HEK293 (cell line): ENCODE measurements at regions not wholly inside any gene's neighbourhood (a gene's known extent, or its start where the extent isn't known, plus 50 kb on each side); places are given as distances from the start of the nearest gene placed in this dataset.

Experiments
- CTCF ChIA-PET: fragments of 350-600 bp; formaldehyde crosslinking; extraction: SDS; loops from one replicate; lab custom pipeline; 2021; ENCODE audit warnings: antibody characterized with exemption; lab: Yijun Ruan, JAX
- POLR2A ChIA-PET: fragments of 300-600 bp; formaldehyde crosslinking; extraction: SDS; loops from one replicate; lab custom pipeline; 2020; ENCODE audit warnings: antibody characterized with exemption, inconsistent platforms; lab: Yijun Ruan, JAX
- H3K27ac ChIP-seq: fragments of 200-500 bp; sonication (Bioruptor generic); 2 replicates; pipeline ENCODE4 v1.5.1; 2014; ENCODE audit warnings: low read depth, low read length, control low read depth, inconsistent platforms; ENCODE audit errors: extremely low read depth
- H3K36me3 ChIP-seq, 2 experiments: fragments of 200-500 bp in 1 of 2; sonication (Bioruptor generic) in 1 of 2; 1 replicate in 1 of 2; 2 replicates in 1 of 2; pipeline ENCODE4 v1.5.1; 2014 to 2017; ENCODE audit warnings: inconsistent platforms in 2 of 2, low read length in 2 of 2; ENCODE audit not compliant: control insufficient read depth in 2 of 2, insufficient read depth in 1 of 2
- H3K4me1 ChIP-seq: fragments of 200-500 bp; sonication (Bioruptor generic); 2 replicates; pipeline ENCODE4 v1.5.1; 2014; ENCODE audit warnings: mild to moderate bottlenecking, low read length, inconsistent platforms; ENCODE audit not compliant: control insufficient read depth, insufficient read depth
- H3K4me3 ChIP-seq: 2 replicates; pipeline ENCODE4 v1.5.1; 2011; ENCODE audit warnings: low read depth, mild to moderate bottlenecking, control low read depth, low read length, moderate library complexity
- H3K9me3 ChIP-seq: fragments of 200-500 bp; sonication (Bioruptor generic); 2 replicates; pipeline ENCODE4 v1.5.1; 2014; ENCODE audit warnings: low read depth, low read length, inconsistent platforms; ENCODE audit not compliant: control insufficient read depth, insufficient read depth
- EGR2 ChIP-seq: fragments of 450-650 bp; formaldehyde crosslinking; IDR thresholded peaks from 2 replicates; pipeline ENCODE4 v1.5.1; 2016; ENCODE audit warnings: low read depth, missing biosample characterization, missing genetic modification characterization
- FEZF1 ChIP-seq: fragments of 450-650 bp; formaldehyde crosslinking; IDR thresholded peaks from 2 replicates; pipeline ENCODE4 v1.5.1; 2016; ENCODE audit warnings: missing biosample characterization, missing genetic modification characterization
- GLI4 ChIP-seq: fragments of 450-650 bp; formaldehyde crosslinking; IDR thresholded peaks from 2 replicates; pipeline ENCODE4 v1.5.1; 2016; ENCODE audit warnings: missing biosample characterization, missing genetic modification characterization
- GLIS2 ChIP-seq: fragments of 450-650 bp; formaldehyde crosslinking; IDR thresholded peaks from 2 replicates; pipeline ENCODE4 v1.5.1; 2016; ENCODE audit warnings: missing biosample characterization, missing genetic modification characterization
- KLF1 ChIP-seq: fragments of 450-650 bp; formaldehyde crosslinking; IDR thresholded peaks from 2 replicates; pipeline ENCODE4 v1.5.1; 2016; ENCODE audit warnings: missing biosample characterization, missing genetic modification characterization
- KLF7 ChIP-seq: fragments of 450-650 bp; formaldehyde crosslinking; IDR thresholded peaks from 2 replicates; pipeline ENCODE4 v1.5.1; 2016; ENCODE audit warnings: missing biosample characterization, missing genetic modification characterization, borderline replicate concordance
- MYNN ChIP-seq: fragments of 450-650 bp; formaldehyde crosslinking; IDR thresholded peaks from 2 replicates; pipeline ENCODE4 v1.5.1; 2016; ENCODE audit warnings: missing biosample characterization, missing genetic modification characterization, borderline replicate concordance
- OVOL3 ChIP-seq: fragments of 450-650 bp; formaldehyde crosslinking; IDR thresholded peaks from 2 replicates; pipeline ENCODE4 v1.5.1; 2016; ENCODE audit warnings: missing biosample characterization, missing genetic modification characterization
- PATZ1 ChIP-seq: fragments of 450-650 bp; formaldehyde crosslinking; IDR thresholded peaks from 2 replicates; pipeline ENCODE4 v1.5.1; 2016; ENCODE audit warnings: missing biosample characterization, missing genetic modification characterization
- RBAK ChIP-seq: fragments of 450-650 bp; formaldehyde crosslinking; IDR thresholded peaks from 2 replicates; pipeline ENCODE4 v1.5.1; 2016; ENCODE audit warnings: missing biosample characterization, missing genetic modification characterization
- YY1 ChIP-seq: fragments of 450-650 bp; formaldehyde crosslinking; IDR thresholded peaks from 2 replicates; pipeline ENCODE4 v1.5.1; 2018; ENCODE audit warnings: missing biosample characterization, missing genetic modification characterization
- ZBTB7A ChIP-seq: fragments of 450-650 bp; formaldehyde crosslinking; IDR thresholded peaks from 2 replicates; pipeline ENCODE4 v1.5.1; 2016; ENCODE audit warnings: low read depth, missing biosample characterization, missing genetic modification characterization
- ZNF274 ChIP-seq, 2 experiments: fragments of 200-500 bp in 1 of 2; fragments of 450-650 bp in 1 of 2; sonication (Bioruptor generic) in 1 of 2; formaldehyde crosslinking in 1 of 2; IDR thresholded peaks; 2 replicates each; pipeline versions ENCODE4 v1.5.1 to v1.6.1; 2014 to 2016; ENCODE audit warnings: borderline replicate concordance in 1 of 2, inconsistent platforms in 1 of 2, low read length in 1 of 2, missing biosample characterization in 1 of 2, missing genetic modification characterization in 1 of 2
- ZNF302 ChIP-seq: fragments of 450-650 bp; formaldehyde crosslinking; IDR thresholded peaks from 2 replicates; pipeline ENCODE4 v1.5.1; 2016; ENCODE audit warnings: missing biosample characterization, missing genetic modification characterization, low read depth
- ZNF362 ChIP-seq: fragments of 450-650 bp; formaldehyde crosslinking; IDR thresholded peaks from 2 replicates; pipeline ENCODE4 v1.5.1; 2016; ENCODE audit warnings: missing biosample characterization, missing genetic modification characterization
- ZNF366 ChIP-seq: fragments of 450-650 bp; formaldehyde crosslinking; conservative IDR thresholded peaks from 2 replicates; pipeline ENCODE4 v1.5.1; 2016; ENCODE audit warnings: missing biosample characterization, missing genetic modification characterization
- ZNF37A ChIP-seq: fragments of 450-650 bp; IDR thresholded peaks from 2 replicates; pipeline ENCODE4 v1.5.1; 2018; ENCODE audit warnings: missing biosample characterization, missing genetic modification characterization
- ZNF558 ChIP-seq: fragments of 450-650 bp; formaldehyde crosslinking; IDR thresholded peaks from 2 replicates; pipeline ENCODE4 v1.5.1; 2016; ENCODE audit warnings: missing biosample characterization, missing genetic modification characterization
- ZNF560 ChIP-seq: fragments of 450-650 bp; formaldehyde crosslinking; IDR thresholded peaks from 2 replicates; pipeline ENCODE4 v1.5.1; 2017; ENCODE audit warnings: missing biosample characterization, missing genetic modification characterization, borderline replicate concordance
- ZNF621 ChIP-seq: fragments of 450-650 bp; formaldehyde crosslinking; IDR thresholded peaks from 2 replicates; pipeline ENCODE4 v1.5.1; 2017; ENCODE audit warnings: missing biosample characterization, missing genetic modification characterization
- ZNF654 ChIP-seq: fragments of 450-650 bp; formaldehyde crosslinking; IDR thresholded peaks from 2 replicates; pipeline ENCODE4 v1.5.1; 2016; ENCODE audit warnings: low read depth, missing biosample characterization, missing genetic modification characterization
- ZNF776 ChIP-seq: fragments of 450-650 bp; formaldehyde crosslinking; IDR thresholded peaks from 2 replicates; pipeline ENCODE4 v1.5.0; 2017; ENCODE audit warnings: missing biosample characterization, missing genetic modification characterization, borderline replicate concordance
- ZNF792 ChIP-seq: fragments of 450-650 bp; formaldehyde crosslinking; IDR thresholded peaks from 2 replicates; pipeline ENCODE4 v1.5.1; 2016; ENCODE audit warnings: missing biosample characterization, missing genetic modification characterization
- ZSCAN23 ChIP-seq: fragments of 450-650 bp; formaldehyde crosslinking; IDR thresholded peaks from 2 replicates; pipeline ENCODE4 v1.5.1; 2016; ENCODE audit warnings: missing biosample characterization, missing genetic modification characterization
- TF ChIP-seq, protein P1 (sequence below): fragments of 450-650 bp; formaldehyde crosslinking; IDR thresholded peaks from 2 replicates; pipeline ENCODE4 v1.5.1; 2017; ENCODE audit warnings: missing biosample characterization, missing genetic modification characterization
- TF ChIP-seq, protein P2 (sequence below): fragments of 450-650 bp; formaldehyde crosslinking; IDR thresholded peaks from 2 replicates; pipeline ENCODE4 v1.5.1; 2017; ENCODE audit warnings: missing biosample characterization, missing genetic modification characterization

DNA sequence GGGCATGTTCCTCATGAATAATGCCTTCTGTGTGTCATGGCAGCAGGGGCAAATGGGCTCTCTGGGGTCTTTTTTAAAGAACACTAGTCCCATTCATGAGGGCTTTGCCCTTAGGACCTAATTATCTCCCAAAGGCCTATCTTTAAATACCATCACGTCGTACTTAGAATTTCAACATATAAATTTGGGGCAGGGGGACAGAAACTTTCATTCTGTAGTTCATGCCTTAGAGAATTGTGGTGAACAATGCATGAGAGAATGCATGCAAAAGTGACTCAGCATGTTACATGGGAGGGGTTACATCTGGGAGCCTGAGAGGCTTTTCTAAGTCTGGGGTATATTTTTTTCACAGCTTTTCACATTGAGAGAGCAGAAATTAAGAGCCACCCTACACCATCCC, 208.5 kb upstream of the ROPN1 start:
- CTCF ChIA-PET: no interaction called here

DNA sequence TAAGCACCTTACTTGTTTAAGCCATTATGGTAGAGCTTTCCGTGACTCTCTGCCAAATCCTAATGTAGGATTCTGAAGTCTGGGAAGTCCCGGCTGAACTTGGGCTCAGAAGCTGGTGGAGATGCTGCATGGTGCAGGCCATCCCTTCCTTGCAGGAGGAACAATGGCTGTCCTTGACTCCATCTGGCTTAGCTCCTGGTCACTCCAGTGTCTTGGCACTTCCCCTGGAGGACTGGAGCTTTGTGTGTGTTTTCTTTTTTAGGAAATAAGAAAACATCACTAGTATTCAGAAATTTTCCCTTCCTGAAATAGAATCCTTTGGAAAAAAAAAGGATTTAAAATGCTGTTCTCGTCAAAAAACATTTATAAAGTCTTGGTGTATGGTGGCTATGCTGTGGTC, 209.3 kb upstream of the ROPN1 start:
- H3K27ac ChIP-seq: no peak overlapping the region
- ChIA-PET POLR2A (no interaction called here), CTCF (interaction anchor here (0.6 kb wide), 1 partner anchor 182 kb away, joined by 3 read pairs; no protein-coding TSS in a partner anchor)
- H3K9me3 ChIP-seq: no peaks in the 10 kb centered on the region
- H3K4me3 ChIP-seq: no peak overlapping the region
- no peaks in the 10 kb centered on the region for H3K4me1 ChIP-seq
- TF ChIP-seq ZNF792 (tag by site-specific recombination) (no peak), ZNF654 (tag by site-specific recombination) (no peak), GLIS2 (tag by site-specific recombination) (no peak), KLF7 (tag by site-specific recombination) (no peak)
- H3K36me3 ChIP-seq: no peaks in the 10 kb centered on the region

More for the DNA sequence above, 208.5 kb upstream of the ROPN1 start:
- no peak for TF ChIP-seq GLI4 (tag by site-specific recombination)
- TF ChIP-seq ZNF621: no peak
- TF ChIP-seq KLF1 (tag by site-specific recombination): no peak
- TF ChIP-seq MYNN (tag by site-specific recombination): no peak
- no peak for TF ChIP-seq FEZF1 (tag by site-specific recombination)
- no peak for TF ChIP-seq ZNF362 (tag by site-specific recombination)
- no peak for TF ChIP-seq YY1 (tag by site-specific recombination)
- no peak for TF ChIP-seq ZSCAN23
- TF ChIP-seq ZNF37A (tag by site-specific recombination): no peak
- no peak for TF ChIP-seq ZNF776 (tag by site-specific recombination)
- no peak for TF ChIP-seq PATZ1
- TF ChIP-seq ZNF274 (IDR thresholded peaks at IDR 0.05; ENCODE audit: low read length): no peak
- TF ChIP-seq ZNF274 (tag by site-specific recombination; IDR thresholded peaks at IDR 0.05; ENCODE audit: borderline replicate concordance): no peak
- no peak for TF ChIP-seq OVOL3 (tag by site-specific recombination)
- no peak for TF ChIP-seq ZBTB7A (tag by site-specific recombination)
- TF ChIP-seq ZNF560: no peak
- TF ChIP-seq KLF7 (tag by site-specific recombination): no peak
- no peaks in the 10 kb centered on the region for H3K9me3 ChIP-seq
- no peak overlapping the region for H3K4me3 ChIP-seq
- H3K36me3 ChIP-seq: no peaks in the 10 kb centered on the region
- POLR2A ChIA-PET: no interaction called here
- H3K4me1 ChIP-seq: no peaks in the 10 kb centered on the region
- no peak overlapping the region for H3K27ac ChIP-seq

GRCh38 chr3:124201786-124202185, 209.9 kb upstream of the ROPN1 start:
- H3K9me3 ChIP-seq: no peaks in the 10 kb centered on the region
- H3K4me1 ChIP-seq: no peaks in the 10 kb centered on the region
- no peak overlapping the region for H3K4me3 ChIP-seq
- no peaks in the 10 kb centered on the region for H3K36me3 ChIP-seq
- H3K27ac ChIP-seq: no peak overlapping the region
- ChIA-PET POLR2A (no interaction called here), CTCF (interaction anchor here (0.6 kb wide), 1 partner anchor 183 kb away, joined by 3 read pairs; no protein-coding TSS in a partner anchor)
- TF ChIP-seq ZNF558 (tag by site-specific recombination) (no peak), ZNF366 (tag by site-specific recombination) (no peak), EGR2 (tag by site-specific recombination) (peak; percentile 71), RBAK (tag by site-specific recombination) (no peak), ZBTB7A (tag by site-specific recombination) (no peak), ZNF302 (tag by site-specific recombination) (no peak)
- TF ChIP-seq, protein P1, sequence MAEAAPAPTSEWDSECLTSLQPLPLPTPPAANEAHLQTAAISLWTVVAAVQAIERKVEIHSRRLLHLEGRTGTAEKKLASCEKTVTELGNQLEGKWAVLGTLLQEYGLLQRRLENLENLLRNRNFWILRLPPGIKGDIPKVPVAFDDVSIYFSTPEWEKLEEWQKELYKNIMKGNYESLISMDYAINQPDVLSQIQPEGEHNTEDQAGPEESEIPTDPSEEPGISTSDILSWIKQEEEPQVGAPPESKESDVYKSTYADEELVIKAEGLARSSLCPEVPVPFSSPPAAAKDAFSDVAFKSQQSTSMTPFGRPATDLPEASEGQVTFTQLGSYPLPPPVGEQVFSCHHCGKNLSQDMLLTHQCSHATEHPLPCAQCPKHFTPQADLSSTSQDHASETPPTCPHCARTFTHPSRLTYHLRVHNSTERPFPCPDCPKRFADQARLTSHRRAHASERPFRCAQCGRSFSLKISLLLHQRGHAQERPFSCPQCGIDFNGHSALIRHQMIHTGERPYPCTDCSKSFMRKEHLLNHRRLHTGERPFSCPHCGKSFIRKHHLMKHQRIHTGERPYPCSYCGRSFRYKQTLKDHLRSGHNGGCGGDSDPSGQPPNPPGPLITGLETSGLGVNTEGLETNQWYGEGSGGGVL (tag by site-specific recombination): no peak
- TF ChIP-seq, protein P2, sequence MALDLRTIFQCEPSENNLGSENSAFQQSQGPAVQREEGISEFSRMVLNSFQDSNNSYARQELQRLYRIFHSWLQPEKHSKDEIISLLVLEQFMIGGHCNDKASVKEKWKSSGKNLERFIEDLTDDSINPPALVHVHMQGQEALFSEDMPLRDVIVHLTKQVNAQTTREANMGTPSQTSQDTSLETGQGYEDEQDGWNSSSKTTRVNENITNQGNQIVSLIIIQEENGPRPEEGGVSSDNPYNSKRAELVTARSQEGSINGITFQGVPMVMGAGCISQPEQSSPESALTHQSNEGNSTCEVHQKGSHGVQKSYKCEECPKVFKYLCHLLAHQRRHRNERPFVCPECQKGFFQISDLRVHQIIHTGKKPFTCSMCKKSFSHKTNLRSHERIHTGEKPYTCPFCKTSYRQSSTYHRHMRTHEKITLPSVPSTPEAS: no peak
